ENCODE measurements at regions not wholly inside any gene's neighbourhood (a gene's known extent, or its start where the extent isn't known, plus 50 kb on each side); places are given as distances from the start of the nearest gene placed in this dataset.

DNA sequence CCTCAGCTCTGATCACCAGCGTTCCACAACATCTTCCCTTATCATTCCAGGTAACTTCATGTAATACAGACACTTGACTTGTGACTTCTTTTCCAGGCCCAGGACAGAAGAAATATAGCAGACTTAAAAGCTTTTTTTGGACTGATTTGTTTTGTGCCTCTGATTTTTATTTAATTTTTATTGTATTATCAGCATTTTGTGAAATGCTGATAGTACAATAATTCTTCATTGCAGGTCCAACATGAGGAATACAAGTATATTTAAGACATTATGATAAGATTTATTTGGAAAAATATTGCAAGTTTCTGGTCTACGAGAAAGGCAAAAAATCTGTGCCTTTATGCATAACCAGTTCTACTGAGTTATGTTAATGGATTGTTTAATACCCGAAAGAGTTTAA, 94.5 kb upstream of the THUMPD2 start:
- no peaks in the 10 kb centered on the region for H3K9me3 ChIP-seq
- H3K27me3 ChIP-seq = no peaks in the 10 kb centered on the region
- TF ChIP-seq, protein P1, sequence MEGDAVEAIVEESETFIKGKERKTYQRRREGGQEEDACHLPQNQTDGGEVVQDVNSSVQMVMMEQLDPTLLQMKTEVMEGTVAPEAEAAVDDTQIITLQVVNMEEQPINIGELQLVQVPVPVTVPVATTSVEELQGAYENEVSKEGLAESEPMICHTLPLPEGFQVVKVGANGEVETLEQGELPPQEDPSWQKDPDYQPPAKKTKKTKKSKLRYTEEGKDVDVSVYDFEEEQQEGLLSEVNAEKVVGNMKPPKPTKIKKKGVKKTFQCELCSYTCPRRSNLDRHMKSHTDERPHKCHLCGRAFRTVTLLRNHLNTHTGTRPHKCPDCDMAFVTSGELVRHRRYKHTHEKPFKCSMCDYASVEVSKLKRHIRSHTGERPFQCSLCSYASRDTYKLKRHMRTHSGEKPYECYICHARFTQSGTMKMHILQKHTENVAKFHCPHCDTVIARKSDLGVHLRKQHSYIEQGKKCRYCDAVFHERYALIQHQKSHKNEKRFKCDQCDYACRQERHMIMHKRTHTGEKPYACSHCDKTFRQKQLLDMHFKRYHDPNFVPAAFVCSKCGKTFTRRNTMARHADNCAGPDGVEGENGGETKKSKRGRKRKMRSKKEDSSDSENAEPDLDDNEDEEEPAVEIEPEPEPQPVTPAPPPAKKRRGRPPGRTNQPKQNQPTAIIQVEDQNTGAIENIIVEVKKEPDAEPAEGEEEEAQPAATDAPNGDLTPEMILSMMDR (IDR thresholded peaks at IDR 0.05) = no peak
- DNase-seq = no peak
- no peak overlapping the region for H3K27ac ChIP-seq
- H3K4me1 ChIP-seq (ENCODE audit: insufficient read depth) = peaks cover 3% of the 10 kb centered on the region
- no peak overlapping the region for H3K4me3 ChIP-seq
- no peaks in the 10 kb centered on the region for H3K36me3 ChIP-seq
- intact Hi-C loops (cut with DNase I) = no loop called here
- 85 to 94% (median 92%) methylated on average over 3 of the region's 3 CpGs for WGBS, 3 donors

DNA sequence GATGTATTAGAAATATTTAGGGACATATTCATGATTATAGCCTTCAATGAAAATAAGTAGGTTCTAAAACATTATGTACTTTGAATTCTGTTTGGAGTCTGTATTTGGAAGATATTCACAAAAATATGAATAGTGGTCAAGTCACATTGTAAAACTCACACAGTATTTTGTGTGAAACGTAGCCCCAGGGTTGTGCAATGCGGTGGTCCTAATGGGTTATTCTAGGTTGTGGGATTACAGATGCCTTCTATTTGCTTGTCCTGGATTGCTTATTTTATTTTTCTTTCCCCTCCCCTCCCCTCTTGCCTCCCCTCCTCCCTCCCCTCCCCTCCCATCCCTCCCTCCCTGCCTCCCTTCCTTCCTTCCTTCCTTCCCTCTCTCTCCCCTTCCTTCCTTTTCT, 93.7 kb upstream of the THUMPD2 start:
- intact Hi-C loops (cut with DNase I) = no loop called here
- DNase-seq = no peak
- Histone ChIP-seq H3K27me3 (no peaks in the 10 kb centered on the region), H3K4me1 (ENCODE audit: insufficient read depth) (peaks cover 3% of the 10 kb centered on the region), H3K9me3 (no peaks in the 10 kb centered on the region), H3K4me3 (no peak overlapping the region), H3K27ac (no peak overlapping the region), H3K36me3 (no peaks in the 10 kb centered on the region)
- 94 to 97% (median 96%) methylated on average over 2 of the region's 2 CpGs for WGBS, 3 donors
- TF ChIP-seq, protein P1 (IDR thresholded peaks at IDR 0.05) = no peak
- TF ChIP-seq POLR2A (IDR thresholded peaks at IDR 0.05) = no peak
- no peak for TF ChIP-seq EP300 (IDR thresholded peaks at IDR 0.05)

DNA sequence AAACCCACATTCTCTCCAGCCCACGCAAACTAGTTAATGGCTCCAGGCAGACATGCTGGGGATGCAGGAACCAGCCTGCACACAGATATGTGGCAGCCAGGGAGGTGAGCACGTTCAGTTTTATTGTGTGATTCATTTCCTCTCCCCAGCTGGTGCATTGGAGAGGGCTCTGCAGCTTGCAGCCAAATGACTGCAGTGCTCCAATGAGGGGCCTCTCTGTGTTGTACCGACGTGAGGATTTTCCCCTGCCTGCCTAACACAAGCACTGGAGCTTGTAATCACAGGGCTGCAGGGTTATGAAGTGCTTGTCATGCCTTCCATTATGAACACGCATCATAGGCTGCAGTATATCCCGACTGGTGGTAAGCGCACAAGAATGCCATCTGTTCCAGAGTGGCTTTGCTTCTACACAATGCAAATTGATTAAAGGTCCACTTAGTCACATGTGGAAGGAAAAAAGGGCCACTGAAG, 92.3 kb upstream of the THUMPD2 start:
- Histone ChIP-seq H3K4me1 (ENCODE audit: insufficient read depth) (peaks cover 3% of the 10 kb centered on the region), H3K36me3 (no peaks in the 10 kb centered on the region), H3K4me3 (no peak overlapping the region), H3K9me3 (no peaks in the 10 kb centered on the region), H3K27me3 (no peaks in the 10 kb centered on the region), H3K27ac (no peak overlapping the region)
- WGBS, 3 donors = 50 to 60% (median 55%) methylated on average over 7 of the region's 7 CpGs
- DNase-seq = no peak
- TF ChIP-seq, protein P1 (IDR thresholded peaks at IDR 0.05) = no peak
- TF ChIP-seq EP300 (IDR thresholded peaks at IDR 0.05) (no peak), POLR2A (IDR thresholded peaks at IDR 0.05) (no peak)
- intact Hi-C loops (cut with DNase I) = no loop called here

DNA sequence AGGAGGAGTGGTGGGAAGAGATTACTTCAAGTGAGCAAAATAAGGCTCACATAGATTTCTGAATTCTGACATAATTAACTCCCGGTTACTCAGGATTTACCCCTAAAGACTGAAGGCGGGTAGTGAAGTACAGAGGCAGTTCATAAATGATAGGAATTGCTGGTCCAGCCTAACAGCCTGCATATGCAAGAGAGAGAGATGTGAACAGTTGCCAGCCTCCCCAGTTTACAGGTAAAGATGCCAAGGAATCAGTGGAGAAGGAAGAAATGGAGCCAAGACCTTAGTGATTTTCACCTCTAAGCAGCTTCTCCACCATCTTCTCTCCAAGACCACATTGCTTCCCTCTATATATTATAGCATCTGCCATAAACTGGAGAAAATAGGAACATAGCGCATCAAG, 91.8 kb upstream of the THUMPD2 start:
- TF ChIP-seq EP300 (IDR thresholded peaks at IDR 0.05) (no peak), POLR2A (IDR thresholded peaks at IDR 0.05) (no peak)
- TF ChIP-seq, protein P1 (IDR thresholded peaks at IDR 0.05) = no peak
- Histone ChIP-seq H3K27ac (no peak overlapping the region), H3K36me3 (no peaks in the 10 kb centered on the region), H3K4me3 (no peak overlapping the region), H3K27me3 (no peaks in the 10 kb centered on the region), H3K4me1 (ENCODE audit: insufficient read depth) (peaks cover 3% of the 10 kb centered on the region), H3K9me3 (no peaks in the 10 kb centered on the region)
- WGBS, 3 donors = 81 to 86% (median 86%) methylated on average over 3 of the region's 3 CpGs
- DNase-seq = no peak
- intact Hi-C loops (cut with DNase I) = no loop called here

DNA sequence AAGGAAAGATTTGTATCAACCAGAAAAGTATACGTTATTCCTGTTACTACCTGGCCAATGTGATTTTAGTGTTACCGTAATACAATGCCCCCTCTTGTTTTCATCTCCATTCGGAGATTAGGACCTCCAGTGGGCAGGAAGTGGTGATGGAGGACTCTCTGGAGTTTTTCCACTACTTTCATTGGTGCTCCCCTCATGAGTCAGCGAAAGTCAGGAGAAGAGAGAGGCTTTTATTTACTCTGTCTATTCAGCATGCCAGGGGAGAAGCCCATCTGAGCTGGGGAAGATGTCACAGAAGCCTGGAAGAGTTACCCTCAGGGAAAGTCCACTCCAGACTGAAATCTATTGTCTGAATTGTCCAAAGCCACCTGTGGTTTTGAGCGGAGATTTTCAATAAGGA, 88.2 kb upstream of the THUMPD2 start:
- no peak for DNase-seq
- Histone ChIP-seq H3K4me1 (ENCODE audit: insufficient read depth) (peaks cover 1% of the 10 kb centered on the region), H3K36me3 (no peaks in the 10 kb centered on the region), H3K9me3 (no peaks in the 10 kb centered on the region), H3K27ac (no peak overlapping the region), H3K4me3 (no peak overlapping the region), H3K27me3 (no peaks in the 10 kb centered on the region)
- TF ChIP-seq POLR2A (IDR thresholded peaks at IDR 0.05) (no peak), EP300 (IDR thresholded peaks at IDR 0.05) (no peak)
- TF ChIP-seq, protein P1 (IDR thresholded peaks at IDR 0.05) = no peak
- intact Hi-C loops (cut with DNase I) = no loop called here
- WGBS, 3 donors = 86 to 94% (median 87%) methylated on average over 5 of the region's 5 CpGs

All from ovary (tissue), 7 donors.